IMR-90 (cell line): ENCODE measurements at regions not wholly inside any gene's neighbourhood (a gene's known extent, or its start where the extent isn't known, plus 50 kb on each side); places are given as distances from the start of the nearest gene placed in this dataset.

Experiments used
- ATAC-seq: fragments of 200-7000 bp; cut with Tn5 transposase; 2 replicates; pipeline ENCODE4 v1.9.1; 2020; ENCODE audit warnings: low read depth, mild to moderate bottlenecking, moderate library complexity
- BruUV-seq: library from RNA; stranded (reverse); fragments of 400-500 nt; replicated peaks from 2 replicates; lab custom pipeline; 2021; lab: Mats Ljungman, UMichigan
- CTCF ChIA-PET: fragments of 300-600 bp; formaldehyde crosslinking; extraction: SDS; loops from one replicate; lab custom pipeline; 2021; ENCODE audit warnings: antibody characterized with exemption; lab: Yijun Ruan, JAX
- POLR2A ChIA-PET: fragments of 300-600 bp; sonication (Branson Sonifier 250); formaldehyde crosslinking; loops from one replicate; lab custom pipeline; 2022; ENCODE audit warnings: antibody characterized with exemption; ENCODE audit not compliant: unreplicated experiment; lab: Charles Lee
- DNase-seq: peaks from one replicate; pipeline ENCODE4 v3.0.0; 2013
- H2AFZ ChIP-seq: replicated peaks from 2 replicates; pipeline ENCODE3; 2013; ENCODE audit warnings: low read length, mild to moderate bottlenecking; ENCODE audit not compliant: poor library complexity
- H2AK5ac ChIP-seq: 2 replicates; pipeline ENCODE4 v1.6.1; 2013; ENCODE audit warnings: low read depth, low read length, inconsistent platforms
- H2AK9ac ChIP-seq: replicated peaks from 2 replicates; pipeline ENCODE3; 2013; ENCODE audit warnings: mild to moderate bottlenecking, low read depth, low read length, moderate library complexity; ENCODE audit not compliant: poor library complexity
- H2BK120ac ChIP-seq: 2 replicates; pipeline ENCODE4 v1.6.1; 2013; ENCODE audit warnings: low read depth, low read length, inconsistent platforms
- H2BK15ac ChIP-seq: 3 replicates; pipeline ENCODE4 v1.6.1; 2013; ENCODE audit warnings: low read depth, low read length, inconsistent platforms
- H2BK20ac ChIP-seq: 2 replicates; pipeline ENCODE4 v1.6.1; 2013; ENCODE audit warnings: low read depth, mild to moderate bottlenecking, inconsistent platforms, low read length, moderate library complexity
- H2BK5ac ChIP-seq: 2 replicates; pipeline ENCODE4 v1.6.1; 2013; ENCODE audit warnings: mild to moderate bottlenecking, low read depth, low read length, inconsistent platforms; ENCODE audit not compliant: poor library complexity, severe bottlenecking
- H3K14ac ChIP-seq: replicated peaks from 2 replicates; pipeline ENCODE4 v1.6.1; 2013; ENCODE audit warnings: low read depth, low read length, inconsistent platforms
- H3K18ac ChIP-seq: 2 replicates; pipeline ENCODE4 v1.6.1; 2013; ENCODE audit warnings: low read depth, low read length, control low read depth
- H3K23ac ChIP-seq: 2 replicates; pipeline ENCODE4 v1.6.1; 2013; ENCODE audit warnings: low read depth, low read length, inconsistent platforms
- H3K27ac ChIP-seq: 2 replicates; pipeline ENCODE4 v1.5.1; 2013; ENCODE audit warnings: mild to moderate bottlenecking, control low read depth, low read length; ENCODE audit not compliant: insufficient read depth
- H3K27me3 ChIP-seq: 2 replicates; pipeline ENCODE4 v1.6.1; 2013; ENCODE audit warnings: low read length; ENCODE audit not compliant: control insufficient read depth, insufficient read depth
- H3K36me3 ChIP-seq: 2 replicates; pipeline ENCODE4 v1.6.1; 2013; ENCODE audit warnings: low read length, mixed read lengths; ENCODE audit not compliant: control insufficient read depth, insufficient read depth
- H3K4ac ChIP-seq: 2 replicates; pipeline ENCODE4 v1.6.1; 2013; ENCODE audit warnings: low read depth, low read length, inconsistent platforms
- H3K4me1 ChIP-seq: 2 replicates; pipeline ENCODE4 v1.6.1; 2013; ENCODE audit warnings: low read length, mixed read lengths; ENCODE audit not compliant: control insufficient read depth, insufficient read depth
- H3K4me2 ChIP-seq: 2 replicates; pipeline ENCODE4 v1.6.1; 2013; ENCODE audit warnings: low read depth, mild to moderate bottlenecking, control low read depth, low read length, moderate library complexity
- H3K4me3 ChIP-seq: 2 replicates; pipeline ENCODE4 v1.5.1; 2013; ENCODE audit warnings: low read depth, mild to moderate bottlenecking, control low read depth, low read length, moderate library complexity; ENCODE audit not compliant: insufficient read depth
- H3K56ac ChIP-seq: 2 replicates; pipeline ENCODE4 v1.6.1; 2013; ENCODE audit warnings: low read length, inconsistent platforms; ENCODE audit not compliant: insufficient read depth; ENCODE audit errors: extremely low read depth
- H3K79me1 ChIP-seq, 2 experiments: 2 replicates each; pipeline ENCODE4 v1.6.1; 2013; ENCODE audit warnings: low read length in 2 of 2, inconsistent platforms in 1 of 2, low read depth in 1 of 2
- H3K9ac ChIP-seq: 2 replicates; pipeline ENCODE4 v1.6.1; 2013; ENCODE audit warnings: low read depth, low read length, control low read depth
- H3K9me1 ChIP-seq: 2 replicates; pipeline ENCODE4 v1.6.1; 2013; ENCODE audit warnings: low read length, inconsistent platforms; ENCODE audit not compliant: insufficient read depth
- H3K9me3 ChIP-seq: 2 replicates; pipeline ENCODE4 v1.6.1; 2013; ENCODE audit warnings: low read length; ENCODE audit not compliant: control insufficient read depth, insufficient read depth
- H4K20me1 ChIP-seq: 2 replicates; pipeline ENCODE4 v1.6.1; 2013; ENCODE audit warnings: low read length, inconsistent platforms; ENCODE audit not compliant: insufficient read depth
- H4K5ac ChIP-seq: 2 replicates; pipeline ENCODE4 v1.6.1; 2013; ENCODE audit warnings: mild to moderate bottlenecking, low read depth, low read length, control low read depth
- H4K8ac ChIP-seq, 2 experiments: 2 replicates each; pipeline ENCODE4 v1.6.1; 2013; ENCODE audit warnings: low read depth in 2 of 2, low read length in 2 of 2, control low read depth in 1 of 2, inconsistent platforms in 1 of 2
- H4K91ac ChIP-seq: 2 replicates; pipeline ENCODE4 v1.6.1; 2013; ENCODE audit warnings: low read depth, low read length, inconsistent platforms; ENCODE audit not compliant: insufficient read depth
- BHLHE40 ChIP-seq: fragments of 150-350 bp; IDR thresholded peaks from 2 replicates; pipeline ENCODE4 v1.6.1; 2016; ENCODE audit warnings: mild to moderate bottlenecking, low read depth, low read length
- CHD1 ChIP-seq: IDR thresholded peaks from 2 replicates; pipeline ENCODE4 v1.6.1; 2012; ENCODE audit warnings: low read depth, low read length, improper control_type of control experiment
- FOS ChIP-seq: fragments of 150-350 bp; IDR thresholded peaks from 2 replicates; pipeline ENCODE4 v1.6.1; 2016; ENCODE audit warnings: low read depth, low read length
- NFE2L2 ChIP-seq: fragments of 150-350 bp; IDR thresholded peaks from 2 replicates; pipeline ENCODE4 v1.6.1; 2016; ENCODE audit warnings: low read depth, mild to moderate bottlenecking, low read length
- RAD21 ChIP-seq: IDR thresholded peaks from 2 replicates; pipeline ENCODE4 v1.6.1; 2012; ENCODE audit warnings: low read length, improper control_type of control experiment
- RCOR1 ChIP-seq: IDR thresholded peaks from 2 replicates; pipeline ENCODE4 v1.6.1; 2012; ENCODE audit warnings: mild to moderate bottlenecking, low read length, improper control_type of control experiment; ENCODE audit not compliant: insufficient replicate concordance
- SMC3 ChIP-seq: fragments of 150-350 bp; IDR thresholded peaks from 2 replicates; pipeline ENCODE4 v1.6.1; 2016; ENCODE audit warnings: low read depth, mild to moderate bottlenecking, antibody characterized with exemption, low read length, moderate library complexity
- WGBS, 2 experiments: methylation state at CpG; one replicate each; pipeline versions ENCODE4 v1.1.5 to v1.1.7; 2013; ENCODE audit warnings: missing lambda C conversion rate in 2 of 2; ENCODE audit not compliant: insufficient read length in 1 of 2; ENCODE audit errors: extremely low coverage in 2 of 2; 5-methylcytosine and 5-hydroxymethylcytosine counted together
- dilution Hi-C: fragments of 300-500 bp; cut with HindIII; formaldehyde crosslinking; loops from one replicate; pipeline ENCODE4 v1.14.3; 2018; ENCODE audit warnings: low sequenced_read_pairs; ENCODE audit not compliant: unreplicated experiment
- in situ Hi-C: fragments of 300-500 bp; cut with MboI; formaldehyde crosslinking; loops from 3 replicates; pipeline ENCODE4 v1.14.3; 2019; ENCODE audit warnings: low sequenced_read_pairs, inconsistent platforms, mixed read lengths
- intact Hi-C: fragments of 100-400 bp; cut with micrococcal nuclease; formaldehyde crosslinking; loops from 2 replicates; pipeline ENCODE4 v1.10.0; 2022

DNA sequence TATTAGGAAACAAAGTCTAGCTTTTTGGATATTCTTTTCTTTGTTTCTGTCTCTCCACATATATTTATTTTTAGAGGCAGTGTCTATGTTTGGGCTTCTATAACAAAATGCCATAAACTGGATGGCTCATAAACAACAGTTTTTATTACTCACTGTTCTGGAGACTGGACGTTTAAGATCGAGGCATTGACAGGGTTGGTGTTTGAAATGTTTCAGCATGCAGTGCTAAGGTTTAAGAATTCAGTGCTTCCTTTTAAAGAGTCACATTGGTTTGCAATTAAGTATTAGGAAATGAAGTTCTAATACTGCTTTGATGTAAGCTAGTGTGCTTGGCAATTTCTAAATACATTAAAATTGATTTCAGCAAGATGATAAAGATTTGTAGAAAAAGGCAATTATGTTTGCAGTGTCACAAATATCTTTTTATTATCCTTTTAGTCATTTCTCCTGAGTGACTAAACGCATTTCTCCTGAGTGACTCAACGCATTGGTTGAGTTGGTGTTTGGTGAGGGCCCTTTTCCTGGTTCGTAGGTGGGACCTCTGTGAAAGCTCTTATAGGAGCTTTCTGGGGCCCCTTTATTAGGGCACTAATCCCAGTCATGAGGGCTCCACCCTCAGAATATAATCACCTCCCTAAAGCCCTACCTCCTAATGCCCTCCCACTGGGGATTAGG is 317.0 kb downstream of the USP25 start:
- Histone ChIP-seq H4K8ac (no peak overlapping the region), H3K23ac (no peak overlapping the region), H3K9me1 (no peaks in the 10 kb centered on the region), H3K27me3 (no peaks in the 10 kb centered on the region), H2AK5ac (no peak overlapping the region), H3K14ac (no peak overlapping the region), H3K18ac (no peak overlapping the region), H2AFZ (no peak overlapping the region), H3K9ac (no peak overlapping the region), H4K20me1 (no peaks in the 10 kb centered on the region), H3K4ac (no peak overlapping the region), H3K36me3 (no peaks in the 10 kb centered on the region), H4K91ac (no peak overlapping the region), H2AK9ac (no peak overlapping the region), H3K79me1 (no peaks in the 10 kb centered on the region), H2BK120ac (no peak overlapping the region), H3K27ac (no peak overlapping the region), H3K9me3 (no peaks in the 10 kb centered on the region), H3K4me2 (peak overlapping the region; percentile 35; the same call in 1 of the 2 replicates), H2BK5ac (peak overlapping the region; percentile 6), H2BK20ac (no peak overlapping the region), H4K5ac (peak overlapping the region; percentile 20; the same call in 1 of the 2 replicates), H3K4me3 (no peak overlapping the region), H3K4me1 (0 out of 2 replicates have a peak, but pooled peaks cover 2% of the 10 kb centered on the region), H3K56ac (no peak overlapping the region), H2BK15ac (no peak overlapping the region)
- TF ChIP-seq RAD21 (no peak), CHD1 (no peak), NFE2L2 (no peak), RCOR1 (no peak), FOS (no peak), SMC3 (no peak), BHLHE40 (no peak)
- ChIA-PET CTCF (interaction anchor here (0.6 kb wide), 1 partner anchor 254 kb away, joined by 7 read pairs; no protein-coding TSS in a partner anchor), POLR2A (no interaction called here)
- dilution Hi-C loops: no loop called here
- 0 out of 2 replicates have a peak, but pooled peaks have one; percentile 27 for ATAC-seq
- no TSS peak for BruUV-seq
- intact Hi-C loops: no loop called here
- DNase-seq: peak; percentile 47
- in situ Hi-C loops: no loop called here
- no CpG with 5 or more reads among the region's 5 CpGs for WGBS, 2 experiments
